Stomach (tissue), 8 donors: ENCODE measurements at regions not wholly inside any gene's neighbourhood (a gene's known extent, or its start where the extent isn't known, plus 50 kb on each side); places are given as distances from the start of the nearest gene placed in this dataset.

Experiments
- DNase-seq, 2 donors: peaks; one replicate each; pipeline versions ENCODE4 v3.0.0 to v3.0.0-alpha.2; 2013 to 2019
- H3K27ac ChIP-seq, 5 donors: fragments of 200-600 bp in 4 of 5; sonication (generic) in 4 of 5; one replicate each; pipeline ENCODE4 v1.5.1; 2013 to 2019; ENCODE audit warnings: mild to moderate bottlenecking in 1 of 5, moderate library complexity in 1 of 5
- H3K27me3 ChIP-seq, 3 donors: fragments of 200-600 bp; sonication (generic); one replicate each; pipeline ENCODE4 v1.5.1; 2017 to 2019; ENCODE audit warnings: mixed run types in 1 of 3
- H3K36me3 ChIP-seq, 4 donors: fragments of 200-600 bp; sonication (generic); 1 replicate in 3 of 4; 2 replicates in 1 of 4; pipeline ENCODE4 v1.5.1; 2016 to 2019
- H3K4me1 ChIP-seq, 4 donors: fragments of 200-600 bp; sonication (generic); one replicate each; pipeline ENCODE4 v1.5.1; 2016 to 2019
- H3K4me3 ChIP-seq, 4 donors: fragments of 200-600 bp; sonication (generic) in 3 of 4; one replicate each; pipeline ENCODE4 v1.5.1; 2016 to 2019; ENCODE audit warnings: mild to moderate bottlenecking in 1 of 4
- H3K9me3 ChIP-seq, 4 donors: fragments of 200-600 bp; sonication (generic); one replicate each; pipeline ENCODE4 v1.5.1; 2016 to 2019
- CTCF ChIP-seq, 7 experiments: fragments of 450-650 bp in 4 of 7; fragments of 200-600 bp in 3 of 7; sonication (generic) in 3 of 7; IDR thresholded peaks; one replicate each; pipeline ENCODE4 v1.5.1; 2016 to 2019; ENCODE audit warnings: antibody characterized with exemption in 7 of 7, control low read depth in 2 of 7, mild to moderate bottlenecking in 1 of 7
- EP300 ChIP-seq: sonication (generic); formaldehyde crosslinking; IDR thresholded peaks from one replicate; pipeline ENCODE4 v1.6.1; 2017; ENCODE audit warnings: antibody characterized with exemption
- POLR2A ChIP-seq, 4 donors: fragments of 450-650 bp; IDR thresholded peaks; one replicate each; pipeline ENCODE4 v1.6.1; 2016; ENCODE audit warnings: antibody characterized with exemption in 4 of 4, control low read depth in 2 of 4, mild to moderate bottlenecking in 1 of 4, moderate library complexity in 1 of 4
- POLR2AphosphoS5 ChIP-seq, 3 donors: sonication (generic); formaldehyde crosslinking; IDR thresholded peaks; one replicate each; pipeline ENCODE4 v1.6.1; 2016; ENCODE audit warnings: antibody characterized with exemption in 3 of 3
- WGBS, 5 donors: extraction: QIAGEN DNeasy Blood & Tissue Kit in 3 of 5; methylation state at CpG; one replicate each; pipeline versions ENCODE4 v1.1.5 to v1.1.7; 2013 to 2018; 5-methylcytosine and 5-hydroxymethylcytosine counted together
- intact Hi-C: fragments of 100-400 bp; cut with DNase I; formaldehyde crosslinking; loops from one replicate; pipeline ENCODE4 v1.15.1; 2023; ENCODE audit warnings: low total_unique reads
- donor health status: healthy with polysubstance abuse.
- donor health status: Bipolar disorder and iron deficiency.
- donor health status: healthy.

- no peak for DNase-seq
- intact Hi-C loops, result no loop called here
- 61 to 87% (median 75%) methylated on average over 4 of the region's 4 CpGs for WGBS, 5 donors
- Histone ChIP-seq H3K27ac (no peak overlapping the region), H3K27me3 (no peaks in the 10 kb centered on the region), H3K4me1 (no peaks in the 10 kb centered on the region), H3K4me3 (no peak overlapping the region), H3K9me3 (no peaks in the 10 kb centered on the region), H3K36me3 (no peaks in the 10 kb centered on the region)
- TF ChIP-seq POLR2AphosphoS5 (IDR thresholded peaks at IDR 0.05), result no peak
Measured at GRCh38 chr1:118339400-118340124, 154.5 kb upstream of the SPAG17 start.

GRCh38 chr1:118338936-118339335, 153.9 kb upstream of the SPAG17 start:
- TF ChIP-seq CTCF (IDR thresholded peaks at IDR 0.05) (no peak), POLR2A (IDR thresholded peaks at IDR 0.05) (no peak), POLR2AphosphoS5 (IDR thresholded peaks at IDR 0.05) (no peak), EP300 (no peak)
- Histone ChIP-seq H3K9me3 (no peaks in the 10 kb centered on the region), H3K4me3 (no peak overlapping the region), H3K36me3 (no peaks in the 10 kb centered on the region), H3K27ac (no peak overlapping the region), H3K4me1 (no peaks in the 10 kb centered on the region), H3K27me3 (no peaks in the 10 kb centered on the region)
- 69 to 79% (median 74%) methylated on average over 3 of the region's 3 CpGs for WGBS, 5 donors
- DNase-seq, result no peak
- intact Hi-C loops, result no loop called here

- TF ChIP-seq EP300, result no peak
- TF ChIP-seq CTCF (IDR thresholded peaks at IDR 0.05), result no peak
- TF ChIP-seq POLR2AphosphoS5 (IDR thresholded peaks at IDR 0.05), result no peak
- no peak for TF ChIP-seq POLR2A (IDR thresholded peaks at IDR 0.05)
- Histone ChIP-seq H3K36me3 (no peaks in the 10 kb centered on the region), H3K27me3 (no peaks in the 10 kb centered on the region), H3K4me3 (no peak overlapping the region), H3K9me3 (no peaks in the 10 kb centered on the region), H3K4me1 (no peaks in the 10 kb centered on the region), H3K27ac (no peak overlapping the region)
- DNase-seq, result no peak
- intact Hi-C loops, result no loop called here
Measured at GRCh38 chr1:118337346-118337745, 152.3 kb upstream of the SPAG17 start.

GRCh38 chr1:118335331-118335732, 150.3 kb upstream of the SPAG17 start:
- H3K36me3 ChIP-seq, result no peaks in the 10 kb centered on the region
- no peak overlapping the region for H3K27ac ChIP-seq
- no peaks in the 10 kb centered on the region for H3K27me3 ChIP-seq
- DNase-seq, result no peak
- intact Hi-C loops, result no loop called here
- H3K9me3 ChIP-seq, result no peaks in the 10 kb centered on the region
- H3K4me3 ChIP-seq, result no peak overlapping the region
- TF ChIP-seq POLR2AphosphoS5 (IDR thresholded peaks at IDR 0.05) (no peak), CTCF (IDR thresholded peaks at IDR 0.05) (no peak), EP300 (no peak), POLR2A (IDR thresholded peaks at IDR 0.05) (no peak)
- 39 to 55% (median 41%) methylated on average over 2 of the region's 2 CpGs for WGBS, 5 donors
- H3K4me1 ChIP-seq, result no peaks in the 10 kb centered on the region

GRCh38 chr1:118334506-118334905, 149.5 kb upstream of the SPAG17 start:
- DNase-seq, result no peak
- no peaks in the 10 kb centered on the region for H3K4me1 ChIP-seq
- intact Hi-C loops, result no loop called here
- no peak overlapping the region for H3K27ac ChIP-seq
- no peaks in the 10 kb centered on the region for H3K36me3 ChIP-seq
- H3K4me3 ChIP-seq, result no peak overlapping the region
- 72 to 97% (median 94%) methylated on average over 1 of the region's 1 CpG for WGBS, 5 donors
- no peak for TF ChIP-seq POLR2AphosphoS5 (IDR thresholded peaks at IDR 0.05)
- no peak for TF ChIP-seq EP300
- no peak for TF ChIP-seq POLR2A (IDR thresholded peaks at IDR 0.05)
- no peak for TF ChIP-seq CTCF (IDR thresholded peaks at IDR 0.05)
- H3K27me3 ChIP-seq, result no peaks in the 10 kb centered on the region
- H3K9me3 ChIP-seq, result no peaks in the 10 kb centered on the region
